GM12878 (cell line): ENCODE measurements at regions not wholly inside any gene's neighbourhood (a gene's known extent, or its start where the extent isn't known, plus 50 kb on each side); places are given as distances from the start of the nearest gene placed in this dataset.

ENCODE experiments used
- ATAC-seq: fragments of 200-7000 bp; cut with Tn5 transposase; 3 replicates; pipeline ENCODE4 v1.9.1; 2020; ENCODE audit warnings: mild to moderate bottlenecking, moderate library complexity
- BruUV-seq: library from RNA; stranded (reverse); fragments of 400-500 nt; replicated peaks from 2 replicates; lab custom pipeline; 2021; lab: Mats Ljungman, UMichigan
- CTCF ChIA-PET: fragments of 300-600 bp; sonication (Branson Sonifier 250); formaldehyde crosslinking; extraction: SDS; loops from one replicate; lab custom pipeline; 2021; ENCODE audit warnings: inconsistent platforms; lab: Yijun Ruan, JAX
- POLR2A ChIA-PET: fragments of 350-600 bp; formaldehyde crosslinking; extraction: SDS; loops from one replicate; lab custom pipeline; 2021; ENCODE audit warnings: inconsistent platforms; lab: Charles Lee
- RAD21 ChIA-PET: fragments of 300-600 bp; sonication (Branson Sonifier 250); formaldehyde crosslinking; loops from one replicate; lab custom pipeline; 2023; ENCODE audit warnings: antibody characterized with exemption; ENCODE audit not compliant: unreplicated experiment; lab: Charles Lee
- SMC1A ChIA-PET: fragments of 300-600 bp; sonication (Branson Sonifier 250); formaldehyde crosslinking; loops from one replicate; lab custom pipeline; 2023; ENCODE audit not compliant: unreplicated experiment, uncharacterized antibody; lab: Charles Lee
- DNase-seq: peaks from one replicate; pipeline ENCODE4 v3.0.0-alpha.2; 2011; ENCODE audit warnings: low read depth, low spot score
- FAIRE-seq: peaks from 3 replicates; lab custom pipeline; 2011; peaks lifted over from hg19 to GRCh38; lab: Jason Lieb, UNC
- H2AFZ ChIP-seq: 2 replicates; pipeline ENCODE4 v1.6.0; 2011; ENCODE audit warnings: low read depth, low read length, control low read depth; ENCODE audit not compliant: control insufficient read depth
- H3K27ac ChIP-seq: 2 replicates; pipeline ENCODE4 v1.5.1; 2011; ENCODE audit warnings: control low read depth; ENCODE audit not compliant: control insufficient read depth, insufficient read depth
- H3K27me3 ChIP-seq, 2 experiments: replicated peaks in 1 of 2; 2 replicates each; pipeline versions ENCODE4 v1.6.0 to v1.6.1; 2011; ENCODE audit warnings: low read length in 1 of 2; ENCODE audit not compliant: control insufficient read depth in 2 of 2, insufficient read depth in 2 of 2
- H3K36me3 ChIP-seq, 2 experiments: 2 replicates each; pipeline ENCODE4 v1.5.1; 2011; ENCODE audit warnings: low read length in 1 of 2; ENCODE audit not compliant: control insufficient read depth in 2 of 2, insufficient read depth in 2 of 2
- H3K4me1 ChIP-seq: 2 replicates; pipeline ENCODE4 v1.6.1; 2011; ENCODE audit warnings: mild to moderate bottlenecking, low read length, moderate library complexity, mixed read lengths; ENCODE audit not compliant: control insufficient read depth, insufficient read depth
- H3K4me2 ChIP-seq: 2 replicates; pipeline ENCODE4 v1.6.0; 2011; ENCODE audit warnings: control low read depth; ENCODE audit not compliant: control insufficient read depth, insufficient read depth
- H3K4me3 ChIP-seq: fragments of 200-600 bp; sonication (generic); 2 replicates; pipeline ENCODE4 v1.5.1; 2016
- H3K79me2 ChIP-seq: 2 replicates; pipeline ENCODE4 v1.6.0; 2011; ENCODE audit warnings: low read length; ENCODE audit not compliant: control insufficient read depth, insufficient read depth
- H3K9ac ChIP-seq: 2 replicates; pipeline ENCODE4 v1.8.0; 2011; ENCODE audit warnings: low read length, control low read depth, mixed read lengths; ENCODE audit not compliant: control insufficient read depth, insufficient read depth
- H3K9me3 ChIP-seq: replicated peaks from 3 replicates; pipeline ENCODE4 v1.5.1; 2011; ENCODE audit warnings: mild to moderate bottlenecking, low read length; ENCODE audit not compliant: control insufficient read depth, insufficient read depth
- H4K20me1 ChIP-seq: 2 replicates; pipeline ENCODE4 v1.6.0; 2011; ENCODE audit not compliant: control insufficient read depth, insufficient read depth
- BHLHE40 ChIP-seq, 2 experiments: fragments of 450-650 bp in 1 of 2; IDR thresholded peaks; 2 replicates each; pipeline ENCODE4 v1.6.1; 2011 to 2017; ENCODE audit warnings: low read depth in 2 of 2, borderline replicate concordance in 1 of 2, improper control_type of control experiment in 1 of 2, low read length in 1 of 2, mild to moderate bottlenecking in 1 of 2
- E2F8 ChIP-seq: fragments of 450-650 bp; IDR thresholded peaks from 2 replicates; pipeline ENCODE4 v1.6.1; 2018; ENCODE audit warnings: mild to moderate bottlenecking, low read depth, moderate library complexity; ENCODE audit not compliant: partially characterized antibody
- EGR1 ChIP-seq, 2 experiments: IDR thresholded peaks; 1 replicate in 1 of 2; 2 replicates in 1 of 2; pipeline ENCODE4 v1.6.1; 2011 to 2012; ENCODE audit warnings: low read depth in 2 of 2, low read length in 2 of 2, borderline replicate concordance in 1 of 2, mild to moderate bottlenecking in 1 of 2, moderate library complexity in 1 of 2
- EP300 ChIP-seq, 2 experiments: fragments of 150-350 bp in 1 of 2; IDR thresholded peaks; 2 replicates each; pipeline ENCODE4 v1.6.1; 2011 to 2012; ENCODE audit warnings: low read depth in 2 of 2, low read length in 2 of 2, borderline replicate concordance in 1 of 2, improper control_type of control experiment in 1 of 2, inconsistent platforms in 1 of 2; ENCODE audit not compliant: control insufficient read depth in 1 of 2
- IKZF1 ChIP-seq: fragments of 450-650 bp; conservative IDR thresholded peaks from 2 replicates; pipeline ENCODE4 v1.6.1; 2017; ENCODE audit warnings: antibody characterized with exemption, mild to moderate bottlenecking
- NFXL1 ChIP-seq: fragments of 450-650 bp; IDR thresholded peaks from 2 replicates; pipeline ENCODE4 v1.6.1; 2017; ENCODE audit warnings: antibody characterized with exemption, mild to moderate bottlenecking, borderline replicate concordance
- RAD21 ChIP-seq: IDR thresholded peaks from 2 replicates; pipeline ENCODE4 v1.6.1; 2011; ENCODE audit warnings: mild to moderate bottlenecking, low read depth, low read length, moderate library complexity; ENCODE audit not compliant: insufficient read depth
- TAF1 ChIP-seq: IDR thresholded peaks from 2 replicates; pipeline ENCODE4 v1.6.1; 2011; ENCODE audit warnings: mild to moderate bottlenecking, low read depth, low read length, borderline replicate concordance
- WGBS: methylation state at CpG from one replicate; pipeline ENCODE4 v1.1.6; 2016; ENCODE audit warnings: low lambda C conversion rate; ENCODE audit not compliant: insufficient replicate concordance, insufficient coverage; ENCODE audit errors: missing lambda C conversion rate; 5-methylcytosine and 5-hydroxymethylcytosine counted together
- in situ Hi-C: fragments of 300-500 bp; cut with MboI; formaldehyde crosslinking; loops from 9 replicates; pipeline ENCODE4 v1.14.3; 2018; ENCODE audit warnings: mixed read lengths
- intact Hi-C: fragments of 100-400 bp; cut with micrococcal nuclease; formaldehyde crosslinking; loops from one replicate; pipeline ENCODE4 v1.14.2; 2022; ENCODE audit not compliant: unreplicated experiment

DNA sequence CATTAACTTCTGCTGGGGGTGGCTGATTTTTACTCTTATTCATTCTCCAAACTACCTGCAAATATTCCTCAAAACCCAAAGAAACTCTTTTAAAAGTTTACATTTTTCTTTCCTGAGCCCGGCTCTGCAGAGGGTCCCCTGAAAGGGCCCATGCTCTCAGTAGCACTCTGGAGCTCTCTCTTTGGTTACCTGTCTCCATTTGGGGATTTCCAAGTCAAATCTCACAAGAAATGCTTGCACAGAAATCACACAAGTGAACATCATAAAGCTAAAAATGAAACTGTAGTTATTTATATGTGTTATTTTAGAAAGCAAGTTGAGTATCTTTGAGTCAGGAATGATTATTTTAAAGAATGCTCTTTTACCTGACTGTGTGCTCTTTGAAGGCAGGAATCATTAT lies 174.5 kb upstream of the PLXNA2 start:
- RAD21 ChIA-PET: no interaction called here
- SMC1A ChIA-PET: no interaction called here
- Histone ChIP-seq H3K36me3 (no peaks in the 10 kb centered on the region), H3K4me2 (peak overlapping the region; percentile 5; the same call in 1 of the 2 replicates), H2AFZ (no peak overlapping the region)
- POLR2A ChIA-PET: no interaction called here
- in situ Hi-C loops: no loop called here
- BruUV-seq: no TSS peak
- no peak for FAIRE-seq
- no peak for DNase-seq
- CTCF ChIA-PET: interaction anchor here (1.0 kb wide), 1 partner anchor 9 kb away, joined by 3 read pairs; no protein-coding TSS in a partner anchor
- no peak for TF ChIP-seq TAF1
- TF ChIP-seq RAD21: no peak
- TF ChIP-seq IKZF1: no peak
- TF ChIP-seq BHLHE40 (IDR thresholded peaks at IDR 0.05; ENCODE audit: borderline replicate concordance in 1 of 2, low read depth in 2 of 2, low read length in 1 of 2): no peak
- no peak for TF ChIP-seq EGR1 (IDR thresholded peaks at IDR 0.05; ENCODE audit: borderline replicate concordance in 1 of 2, low read depth in 2 of 2, low read length in 2 of 2)
- no peak for TF ChIP-seq NFXL1
- TF ChIP-seq E2F8: no peak
- no peak for TF ChIP-seq EP300 (IDR thresholded peaks at IDR 0.05; ENCODE audit: borderline replicate concordance in 1 of 2, control insufficient read depth in 1 of 2, low read depth in 2 of 2, low read length in 2 of 2)
- TF ChIP-seq, all 136 proteins: peak for 0
- Histone ChIP-seq H3K9ac (no peak overlapping the region), H3K27ac (no peak overlapping the region), H3K4me1 (no peaks in the 10 kb centered on the region), H3K4me3 (no peak overlapping the region), H3K9me3 (no peaks in the 10 kb centered on the region), H4K20me1 (no peaks in the 10 kb centered on the region), H3K27me3 (no peaks in the 10 kb centered on the region), H3K79me2 (no peaks in the 10 kb centered on the region)
- ATAC-seq: no peak
- intact Hi-C loops: no loop called here
- 0% methylated on average over 1 of the region's 1 CpG for WGBS
